GM21737 (cell line): ENCODE measurements at regions not wholly inside any gene's neighbourhood (a gene's known extent, or its start where the extent isn't known, plus 50 kb on each side); places are given as distances from the start of the nearest gene placed in this dataset.

Experiments used
- ATAC-seq: cut with Tn5 transposase; IDR thresholded peaks from one replicate; pipeline ENCODE4 v1.9.1; 2021; ENCODE audit warnings: mild to moderate bottlenecking, moderate library complexity; ENCODE audit not compliant: unreplicated experiment

DNA sequence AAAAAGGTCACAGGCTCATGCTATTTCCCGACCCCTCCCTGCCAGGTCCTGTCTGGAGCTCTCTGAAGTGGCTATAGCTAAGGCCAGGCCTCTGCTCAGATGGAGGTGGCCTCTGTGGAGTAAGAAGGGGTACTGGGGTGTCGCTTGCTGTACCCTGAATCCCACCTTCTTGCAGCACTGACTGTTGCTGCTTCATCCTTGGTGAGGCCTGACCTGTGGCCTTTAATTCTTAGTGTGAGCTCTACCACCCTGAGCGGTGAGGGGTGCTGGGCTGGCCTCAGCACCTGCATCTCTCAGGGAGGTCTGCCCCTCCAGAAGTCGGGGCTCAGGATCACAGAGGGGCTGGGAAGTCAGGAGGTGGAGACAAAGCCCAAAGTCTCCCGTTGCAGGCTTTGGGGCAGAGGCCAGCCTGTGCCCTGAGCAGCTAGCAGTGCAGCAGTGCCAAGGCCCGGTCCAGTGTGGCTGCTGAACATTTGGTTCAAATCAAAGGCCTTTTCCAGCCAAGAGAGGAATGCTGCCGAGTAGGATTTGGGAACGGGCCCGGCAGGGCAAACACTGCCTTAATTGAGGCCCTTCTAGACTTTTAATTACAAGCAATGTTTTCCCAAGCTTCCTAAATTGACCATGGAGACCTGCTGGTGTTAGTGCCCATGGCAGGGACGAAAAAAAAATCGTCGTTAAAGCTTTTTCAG, 133.5 kb upstream of the HAAO start:
- ATAC-seq: no peak

DNA sequence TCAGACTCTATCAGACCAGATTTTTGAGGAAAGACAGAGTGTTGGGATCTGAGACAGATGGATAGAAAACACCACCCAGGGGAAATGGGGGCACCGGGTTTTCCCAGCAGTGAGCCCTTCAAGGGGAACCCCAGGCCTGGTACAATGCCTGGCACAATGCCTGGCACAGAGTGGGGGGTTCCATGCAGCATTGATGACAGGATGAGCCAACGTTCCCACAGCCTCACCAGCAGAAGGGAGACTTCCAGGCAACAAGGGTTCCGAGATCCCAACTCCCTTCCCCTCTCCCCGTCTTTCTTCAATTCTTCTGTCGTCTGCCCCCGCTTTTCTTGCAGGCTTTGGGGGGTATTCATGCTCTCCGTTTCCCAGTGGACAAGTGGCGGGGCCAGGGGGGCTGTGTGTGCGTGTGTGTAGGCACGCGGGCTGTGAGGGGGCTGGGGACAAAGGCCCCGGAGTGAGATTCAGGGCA, 132.1 kb upstream of the HAAO start:
- no peak for ATAC-seq

GRCh38 chr2:42923580-42924417, 131.4 kb upstream of the HAAO start:
- ATAC-seq: no peak

- ATAC-seq: no peak
Measured at GRCh38 chr2:42922790-42923579, 130.6 kb upstream of the HAAO start.

DNA sequence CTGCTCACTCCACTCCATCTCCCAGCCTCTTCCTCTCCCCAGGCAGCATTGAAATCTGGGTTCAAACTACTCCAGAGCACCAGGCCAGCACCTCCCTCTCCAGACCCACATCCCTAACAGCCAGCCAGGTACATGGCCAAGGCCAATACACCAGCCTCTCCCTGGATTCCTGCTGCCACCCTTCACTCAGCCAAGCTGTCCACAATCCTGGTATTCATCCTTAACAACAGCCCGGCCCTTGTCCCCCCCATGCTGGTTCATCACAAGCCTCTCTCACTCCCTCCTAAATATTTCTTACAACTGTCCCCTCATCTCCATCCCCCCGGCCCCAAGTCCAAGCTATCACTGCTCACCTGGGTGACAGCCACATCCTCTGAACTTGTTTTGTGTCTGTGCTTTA, 129.9 kb upstream of the HAAO start:
- ATAC-seq: no peak

DNA sequence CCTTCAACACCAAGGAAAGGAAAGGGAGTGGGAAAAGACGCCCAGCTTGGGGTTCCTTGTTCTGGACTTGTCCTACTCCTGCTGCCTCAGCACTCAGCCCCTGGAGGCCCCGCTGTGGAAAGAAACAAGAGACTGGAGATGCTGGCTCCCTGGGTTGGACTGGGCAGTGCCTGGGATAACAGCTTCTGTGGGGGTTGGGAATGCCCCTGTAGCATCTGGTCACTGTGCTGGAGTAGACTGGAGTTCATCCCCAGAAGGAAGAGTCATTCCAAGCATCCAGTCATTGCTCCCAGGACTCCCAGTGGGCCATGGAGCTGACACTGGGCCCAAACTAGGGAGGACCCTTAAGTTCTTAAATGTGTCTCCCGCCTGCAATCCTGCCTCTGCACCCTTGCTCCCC, 129.3 kb upstream of the HAAO start:
- ATAC-seq: no peak

GRCh38 chr2:42921147-42921520, 128.8 kb upstream of the HAAO start:
- ATAC-seq: no peak

- ATAC-seq: no peak
Measured at GRCh38 chr2:42920446-42921146, 128.2 kb upstream of the HAAO start.

DNA sequence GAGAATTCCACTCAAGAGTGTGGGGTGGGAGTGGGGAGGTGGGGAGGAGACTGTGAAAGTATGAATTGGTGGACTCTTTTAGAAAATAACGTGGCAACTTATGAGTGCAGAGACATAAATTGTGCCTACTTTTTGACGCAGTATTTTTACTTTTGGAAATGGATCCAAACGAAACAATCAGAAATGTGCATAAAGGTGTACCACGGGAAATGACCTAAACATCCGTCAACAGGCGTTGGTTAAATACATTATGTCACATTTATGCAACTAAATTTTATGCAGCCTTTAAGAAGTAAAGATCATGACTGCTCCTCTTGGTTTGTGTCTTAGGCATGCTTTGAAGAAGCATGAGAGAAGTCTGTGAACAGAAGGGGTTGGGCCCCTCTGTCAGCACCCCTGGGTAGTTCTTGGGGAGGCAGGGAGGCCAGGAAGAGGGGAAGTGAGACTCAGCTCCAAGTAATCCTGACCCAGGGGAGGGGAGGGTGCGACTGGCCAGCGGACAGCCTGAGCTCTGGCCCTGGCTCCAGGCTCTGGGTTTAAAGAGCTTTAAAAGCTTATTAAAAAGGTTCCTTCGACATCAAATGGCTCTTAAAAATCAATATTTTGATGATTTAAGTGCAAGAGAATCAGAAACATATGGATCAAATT, 126.4 kb upstream of the HAAO start:
- no peak for ATAC-seq

DNA sequence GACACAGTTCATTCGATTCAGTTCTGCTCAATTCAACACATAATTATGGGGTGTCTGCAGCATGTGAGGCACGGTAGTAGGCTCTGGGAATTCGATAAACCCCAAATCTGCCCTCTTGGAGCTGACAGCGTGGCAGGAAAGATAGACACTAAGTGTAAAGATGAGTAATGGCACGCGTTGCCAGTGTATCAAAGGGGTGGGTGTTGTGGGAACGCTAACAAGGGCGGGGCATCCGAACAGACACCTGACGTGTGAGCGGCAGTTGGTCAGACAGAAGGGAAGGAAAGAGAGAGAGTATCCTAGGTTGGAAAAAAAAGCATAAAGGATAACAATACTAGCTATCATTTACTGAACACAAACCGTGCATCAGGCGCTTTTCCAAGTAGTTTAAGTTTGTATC, 125.7 kb upstream of the HAAO start:
- ATAC-seq: no peak

DNA sequence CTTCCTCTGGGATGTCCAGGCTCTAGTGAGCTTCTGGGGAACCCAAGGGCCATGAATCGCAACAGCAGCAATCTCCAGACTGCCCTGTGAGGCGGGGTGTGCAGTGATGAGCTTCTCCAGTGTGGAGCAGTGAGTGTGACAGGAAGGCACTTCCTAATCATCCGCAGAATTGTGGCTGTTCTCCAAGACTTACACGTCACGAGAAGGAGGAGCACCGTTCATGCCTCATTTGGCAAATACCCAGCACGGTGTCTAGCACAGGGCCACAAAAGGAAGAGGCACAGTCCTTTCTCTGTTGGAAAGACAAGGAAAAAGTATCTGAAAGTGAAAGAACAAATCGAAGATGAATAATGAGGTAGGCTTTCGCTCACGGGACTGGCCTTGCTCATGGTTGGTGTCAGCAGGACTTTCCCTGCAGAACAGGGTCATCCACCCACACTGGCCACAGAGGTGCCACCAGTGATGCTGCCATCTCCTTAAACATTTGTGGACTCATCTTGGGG, 125.1 kb upstream of the HAAO start:
- ATAC-seq: no peak

GRCh38 chr2:42916324-42916723, 123.9 kb upstream of the HAAO start:
- ATAC-seq: no peak

- ATAC-seq: no peak
Measured at GRCh38 chr2:42914860-42915259, 122.5 kb upstream of the HAAO start.

DNA sequence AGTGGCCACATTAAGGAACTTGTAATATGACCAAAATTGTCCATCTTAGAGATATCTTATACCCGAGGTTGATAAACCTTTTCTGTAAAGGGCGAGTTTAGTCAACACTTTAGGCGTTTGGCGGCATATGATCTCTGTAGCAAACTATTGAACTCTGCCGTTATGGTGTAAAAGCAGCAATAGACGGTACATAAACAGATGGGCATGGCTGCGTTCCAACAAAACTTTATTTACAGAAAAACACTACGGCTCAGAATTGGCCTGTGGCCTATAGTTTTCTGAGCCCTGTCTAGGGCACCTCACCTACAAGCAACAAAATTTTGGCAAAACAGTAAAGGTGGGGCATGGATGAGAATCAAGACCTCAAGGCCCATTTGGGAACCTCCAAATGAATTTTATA, 121.9 kb upstream of the HAAO start:
- no peak for ATAC-seq

DNA sequence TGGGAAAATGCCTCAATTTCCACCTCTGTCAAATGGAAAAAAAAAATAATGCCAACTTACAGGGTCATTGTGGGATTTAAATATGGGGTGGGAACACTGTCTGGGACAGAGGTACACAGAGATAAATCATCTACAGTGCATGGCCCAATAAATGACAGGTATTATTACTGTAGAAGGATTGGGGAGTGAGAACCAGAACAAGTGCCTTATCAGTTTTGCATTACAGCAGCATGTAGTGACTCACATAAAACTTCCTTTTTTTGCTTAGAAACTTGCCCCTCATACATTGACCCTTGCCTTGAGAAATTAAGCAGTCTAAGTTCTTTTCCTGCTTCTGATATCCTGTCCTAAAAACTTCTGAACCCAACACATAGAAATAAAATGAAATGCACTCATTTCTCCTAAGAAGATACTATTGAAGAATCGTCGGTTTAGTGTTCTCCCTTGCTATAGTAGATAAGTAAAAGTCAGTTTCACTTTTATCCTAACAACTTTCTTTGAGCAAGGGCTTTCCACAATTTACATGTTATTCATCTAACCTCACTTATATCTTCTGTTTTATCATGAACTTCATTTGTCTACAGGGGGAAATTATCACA, 121.0 kb upstream of the HAAO start:
- ATAC-seq: no peak

DNA sequence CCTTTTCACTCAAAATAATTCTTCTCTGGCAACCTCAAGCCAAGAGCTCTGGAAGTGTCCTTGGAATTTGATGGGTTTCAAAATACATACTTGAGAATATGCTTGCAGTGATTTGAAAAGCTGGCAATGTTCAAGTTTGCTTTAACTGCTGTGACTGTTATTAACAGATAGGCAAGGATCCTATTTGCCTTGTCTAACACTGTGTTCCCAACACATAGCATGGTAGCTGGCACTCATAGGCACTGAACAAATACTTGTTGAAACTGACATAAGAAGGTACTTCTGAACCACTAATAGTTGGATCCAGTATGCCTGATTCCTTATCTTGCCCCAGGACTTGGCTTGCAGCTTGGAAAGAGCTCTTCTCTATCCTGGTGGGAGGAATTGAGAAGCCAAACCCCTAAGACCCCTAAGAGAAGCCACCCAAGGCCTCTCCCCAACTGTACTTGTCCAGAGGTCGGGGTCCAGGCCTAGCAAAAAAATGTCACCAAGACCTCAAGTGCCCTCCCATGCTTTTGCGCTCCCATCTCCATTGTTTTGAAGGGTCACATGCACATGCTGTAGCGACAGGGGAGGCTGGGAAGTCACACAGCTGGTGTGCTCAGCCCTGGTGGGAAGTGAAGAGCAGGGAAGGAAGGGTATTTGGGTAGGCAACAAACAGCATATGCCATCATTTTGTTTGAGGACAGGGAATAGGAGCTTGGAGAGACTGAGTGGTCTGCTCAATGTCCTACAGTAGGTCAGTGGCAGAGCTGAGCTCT, 118.4 kb upstream of the HAAO start:
- no peak for ATAC-seq

GRCh38 chr2:42909966-42910365, 117.6 kb upstream of the HAAO start:
- no peak for ATAC-seq

GRCh38 chr2:42908518-42909200, 116.3 kb upstream of the HAAO start:
- no peak for ATAC-seq

DNA sequence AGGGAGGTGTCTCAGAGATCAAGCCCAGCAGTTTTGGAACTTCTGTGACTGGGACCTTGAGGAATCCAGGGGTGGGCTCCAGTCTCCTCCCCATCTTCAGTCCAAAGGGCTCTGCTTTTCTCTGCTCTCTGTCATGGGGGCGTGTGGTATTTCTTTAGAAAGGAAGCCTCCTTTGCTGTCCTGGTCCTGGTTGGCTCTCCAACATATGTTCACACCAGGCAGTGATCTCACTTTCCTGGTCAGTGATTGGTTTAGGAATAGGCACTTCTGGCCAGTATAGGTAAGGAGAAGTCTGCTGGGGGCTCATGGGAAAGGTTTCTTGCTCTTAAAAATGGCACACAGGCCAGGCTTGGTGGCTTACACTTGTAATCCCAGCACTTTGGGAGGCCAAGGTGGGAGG, 115.5 kb upstream of the HAAO start:
- no peak for ATAC-seq
